A172 (cell line): ENCODE measurements at regions not wholly inside any gene's neighbourhood (a gene's known extent, or its start where the extent isn't known, plus 50 kb on each side); places are given as distances from the start of the nearest gene placed in this dataset.
"Not testable (repeated sequence)": the region's sequence is repeated elsewhere in the genome, so short reads cannot be mapped to it uniquely, and the experiment has no call there.

ENCODE experiments used
- DNase-seq: peaks from one replicate; pipeline ENCODE4 v3.0.0-alpha.2; 2015; ENCODE audit warnings: low spot score

GRCh38 chr5:97480313-97480712 lies 297.3 kb upstream of the RIOK2 start:
- no peak for DNase-seq

- no peak for DNase-seq
Measured at GRCh38 chr5:97488126-97488668, 305.1 kb upstream of the RIOK2 start.

GRCh38 chr5:97489010-97489840 lies 306.2 kb upstream of the RIOK2 start:
- no peak for DNase-seq

- DNase-seq: no peak
Measured at GRCh38 chr5:97494465-97494864, 311.4 kb upstream of the RIOK2 start.

GRCh38 chr5:97495301-97495700 lies 312.3 kb upstream of the RIOK2 start:
- DNase-seq: no peak

GRCh38 chr5:97496037-97496436 lies 313.0 kb upstream of the RIOK2 start:
- no peak for DNase-seq

GRCh38 chr5:97498657-97499056 lies 315.6 kb upstream of the RIOK2 start:
- DNase-seq: no peak

- DNase-seq: peak; percentile 2
Measured at GRCh38 chr5:97499605-97500004, 316.6 kb upstream of the RIOK2 start.

- no peak for DNase-seq
Measured at GRCh38 chr5:97501286-97501964, 318.4 kb upstream of the RIOK2 start.

GRCh38 chr5:97501965-97502305 lies 318.9 kb upstream of the RIOK2 start:
- peak; percentile 28 for DNase-seq

GRCh38 chr5:97508864-97509263 lies 325.8 kb upstream of the RIOK2 start:
- DNase-seq: no peak

GRCh38 chr5:97519565-97519964 lies 336.5 kb upstream of the RIOK2 start:
- DNase-seq: not testable (repeated sequence)

GRCh38 chr5:97523336-97523735 lies 340.3 kb upstream of the RIOK2 start:
- DNase-seq: not testable (repeated sequence)

- no peak for DNase-seq
Measured at GRCh38 chr5:97525780-97526179, 342.7 kb upstream of the RIOK2 start.

GRCh38 chr5:97528941-97529340 lies 345.9 kb upstream of the RIOK2 start:
- peak; percentile 42 for DNase-seq

GRCh38 chr5:97529354-97529985 lies 346.4 kb upstream of the RIOK2 start:
- no peak for DNase-seq

- DNase-seq: no peak
Measured at GRCh38 chr5:97531549-97531948, 348.5 kb upstream of the RIOK2 start.

GRCh38 chr5:97534166-97534565 lies 351.1 kb upstream of the RIOK2 start:
- peak; percentile 83 for DNase-seq

- no peak for DNase-seq
Measured at GRCh38 chr5:97536683-97537082, 353.6 kb upstream of the RIOK2 start.

- DNase-seq: no peak
Measured at GRCh38 chr5:97538912-97539311, 355.9 kb upstream of the RIOK2 start.

- DNase-seq: no peak
Measured at GRCh38 chr5:97541864-97542263, 358.8 kb upstream of the RIOK2 start.

- DNase-seq: no peak
Measured at GRCh38 chr5:97542469-97542868, 359.4 kb upstream of the RIOK2 start.

GRCh38 chr5:97543166-97543565 lies 360.1 kb upstream of the RIOK2 start:
- DNase-seq: no peak
